ENCODE measurements at regions not wholly inside any gene's neighbourhood (a gene's known extent, or its start where the extent isn't known, plus 50 kb on each side); places are given as distances from the start of the nearest gene placed in this dataset.

DNA sequence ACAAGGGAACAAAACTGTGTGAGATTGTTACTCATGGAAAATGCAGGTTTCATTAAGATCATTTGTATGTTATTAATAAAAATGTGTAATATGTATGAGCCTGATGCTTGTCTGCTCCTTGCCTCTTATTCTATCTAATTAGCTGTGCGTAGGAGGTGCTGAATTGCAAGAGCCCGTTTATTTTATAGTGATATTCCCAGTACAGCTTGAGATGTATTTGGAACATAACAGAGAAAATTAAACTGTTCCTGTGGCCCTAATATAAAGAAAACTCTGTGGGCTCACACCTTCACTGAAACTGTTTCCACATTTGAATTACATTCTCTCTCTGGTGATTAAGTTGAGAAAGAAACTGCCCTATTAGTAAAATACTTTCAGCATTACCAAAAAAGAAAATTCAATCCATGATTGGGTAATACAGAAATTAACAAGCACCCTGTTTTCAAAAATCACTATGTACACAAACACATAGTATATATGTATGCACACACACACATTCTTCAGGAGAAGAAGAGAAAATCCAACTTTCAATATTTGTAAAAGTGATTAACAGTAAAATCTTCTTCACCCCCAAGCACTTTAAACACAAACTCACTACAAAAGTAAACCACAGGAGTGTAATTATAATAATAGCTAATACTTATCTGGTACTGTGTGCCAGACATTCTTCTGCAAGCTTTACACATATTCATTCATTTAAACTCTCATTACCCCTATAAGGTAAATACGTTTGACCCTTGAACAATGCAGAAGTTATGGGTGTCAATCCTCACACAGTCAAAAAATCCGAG, 233.2 kb downstream of the PHLDA1 start:
- Histone ChIP-seq H3K36me3 (ENCODE audit: control insufficient read depth in 4 of 4, insufficient read depth in 3 of 4, low read depth in 1 of 4, low read length in 3 of 4) (no peaks in the 10 kb centered on the region), H3K4me1 (ENCODE audit: control insufficient read depth in 4 of 4, insufficient read depth in 4 of 4, low read length in 3 of 4) (no peaks in the 10 kb centered on the region), H3K9ac (ENCODE audit: low read depth in 1 of 2, low read length in 2 of 2) (no peak overlapping the region), H3K4me3 (ENCODE audit: low read depth in 1 of 3, low read length in 3 of 3) (no peak overlapping the region), H3K9me3 (ENCODE audit: control insufficient read depth in 4 of 4, low read length in 3 of 4) (no peaks in the 10 kb centered on the region), H3K27me3 (ENCODE audit: control insufficient read depth in 4 of 4, insufficient read depth in 4 of 4, low read length in 3 of 4) (no peaks in the 10 kb centered on the region), H3K27ac (ENCODE audit: low read depth in 1 of 2, low read length in 2 of 2) (no peak overlapping the region)
- no peak for DNase-seq (ENCODE audit: low spot score)
- 81% methylated on average over 4 of the region's 4 CpGs for WGBS
- TF ChIP-seq NR2F2 (IDR thresholded peaks at IDR 0.05): no peak
- TF ChIP-seq JUND (IDR thresholded peaks at IDR 0.05): no peak
- TF ChIP-seq, protein P1, sequence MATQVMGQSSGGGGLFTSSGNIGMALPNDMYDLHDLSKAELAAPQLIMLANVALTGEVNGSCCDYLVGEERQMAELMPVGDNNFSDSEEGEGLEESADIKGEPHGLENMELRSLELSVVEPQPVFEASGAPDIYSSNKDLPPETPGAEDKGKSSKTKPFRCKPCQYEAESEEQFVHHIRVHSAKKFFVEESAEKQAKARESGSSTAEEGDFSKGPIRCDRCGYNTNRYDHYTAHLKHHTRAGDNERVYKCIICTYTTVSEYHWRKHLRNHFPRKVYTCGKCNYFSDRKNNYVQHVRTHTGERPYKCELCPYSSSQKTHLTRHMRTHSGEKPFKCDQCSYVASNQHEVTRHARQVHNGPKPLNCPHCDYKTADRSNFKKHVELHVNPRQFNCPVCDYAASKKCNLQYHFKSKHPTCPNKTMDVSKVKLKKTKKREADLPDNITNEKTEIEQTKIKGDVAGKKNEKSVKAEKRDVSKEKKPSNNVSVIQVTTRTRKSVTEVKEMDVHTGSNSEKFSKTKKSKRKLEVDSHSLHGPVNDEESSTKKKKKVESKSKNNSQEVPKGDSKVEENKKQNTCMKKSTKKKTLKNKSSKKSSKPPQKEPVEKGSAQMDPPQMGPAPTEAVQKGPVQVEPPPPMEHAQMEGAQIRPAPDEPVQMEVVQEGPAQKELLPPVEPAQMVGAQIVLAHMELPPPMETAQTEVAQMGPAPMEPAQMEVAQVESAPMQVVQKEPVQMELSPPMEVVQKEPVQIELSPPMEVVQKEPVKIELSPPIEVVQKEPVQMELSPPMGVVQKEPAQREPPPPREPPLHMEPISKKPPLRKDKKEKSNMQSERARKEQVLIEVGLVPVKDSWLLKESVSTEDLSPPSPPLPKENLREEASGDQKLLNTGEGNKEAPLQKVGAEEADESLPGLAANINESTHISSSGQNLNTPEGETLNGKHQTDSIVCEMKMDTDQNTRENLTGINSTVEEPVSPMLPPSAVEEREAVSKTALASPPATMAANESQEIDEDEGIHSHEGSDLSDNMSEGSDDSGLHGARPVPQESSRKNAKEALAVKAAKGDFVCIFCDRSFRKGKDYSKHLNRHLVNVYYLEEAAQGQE (IDR thresholded peaks at IDR 0.05): no peak
- no peak for TF ChIP-seq RXRA (IDR thresholded peaks at IDR 0.05)
- no peak for TF ChIP-seq EGR1 (IDR thresholded peaks at IDR 0.05; ENCODE audit: low read depth in 2 of 2)
- no peak for TF ChIP-seq GABPA (IDR thresholded peaks at IDR 0.05 in 1 of 2, conservative IDR thresholded peaks at IDR 0.05 in 1 of 2)
- no peak for TF ChIP-seq FOXA2 (IDR thresholded peaks at IDR 0.05)
- TF ChIP-seq TAF1 (conservative IDR thresholded peaks at IDR 0.05): no peak
- TF ChIP-seq, protein P2, sequence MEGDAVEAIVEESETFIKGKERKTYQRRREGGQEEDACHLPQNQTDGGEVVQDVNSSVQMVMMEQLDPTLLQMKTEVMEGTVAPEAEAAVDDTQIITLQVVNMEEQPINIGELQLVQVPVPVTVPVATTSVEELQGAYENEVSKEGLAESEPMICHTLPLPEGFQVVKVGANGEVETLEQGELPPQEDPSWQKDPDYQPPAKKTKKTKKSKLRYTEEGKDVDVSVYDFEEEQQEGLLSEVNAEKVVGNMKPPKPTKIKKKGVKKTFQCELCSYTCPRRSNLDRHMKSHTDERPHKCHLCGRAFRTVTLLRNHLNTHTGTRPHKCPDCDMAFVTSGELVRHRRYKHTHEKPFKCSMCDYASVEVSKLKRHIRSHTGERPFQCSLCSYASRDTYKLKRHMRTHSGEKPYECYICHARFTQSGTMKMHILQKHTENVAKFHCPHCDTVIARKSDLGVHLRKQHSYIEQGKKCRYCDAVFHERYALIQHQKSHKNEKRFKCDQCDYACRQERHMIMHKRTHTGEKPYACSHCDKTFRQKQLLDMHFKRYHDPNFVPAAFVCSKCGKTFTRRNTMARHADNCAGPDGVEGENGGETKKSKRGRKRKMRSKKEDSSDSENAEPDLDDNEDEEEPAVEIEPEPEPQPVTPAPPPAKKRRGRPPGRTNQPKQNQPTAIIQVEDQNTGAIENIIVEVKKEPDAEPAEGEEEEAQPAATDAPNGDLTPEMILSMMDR (IDR thresholded peaks at IDR 0.05; ENCODE audit: low read depth, low read length, missing input control): no peak
- no peak for TF ChIP-seq YY1 (IDR thresholded peaks at IDR 0.05)
- TF ChIP-seq, protein P3, sequence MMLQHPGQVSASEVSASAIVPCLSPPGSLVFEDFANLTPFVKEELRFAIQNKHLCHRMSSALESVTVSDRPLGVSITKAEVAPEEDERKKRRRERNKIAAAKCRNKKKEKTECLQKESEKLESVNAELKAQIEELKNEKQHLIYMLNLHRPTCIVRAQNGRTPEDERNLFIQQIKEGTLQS (IDR thresholded peaks at IDR 0.05): no peak
- TF ChIP-seq RAD21 (IDR thresholded peaks at IDR 0.05): no peak
- no peak for TF ChIP-seq FOXA1 (IDR thresholded peaks at IDR 0.05)
- TF ChIP-seq HNF4G (IDR thresholded peaks at IDR 0.05): no peak

DNA sequence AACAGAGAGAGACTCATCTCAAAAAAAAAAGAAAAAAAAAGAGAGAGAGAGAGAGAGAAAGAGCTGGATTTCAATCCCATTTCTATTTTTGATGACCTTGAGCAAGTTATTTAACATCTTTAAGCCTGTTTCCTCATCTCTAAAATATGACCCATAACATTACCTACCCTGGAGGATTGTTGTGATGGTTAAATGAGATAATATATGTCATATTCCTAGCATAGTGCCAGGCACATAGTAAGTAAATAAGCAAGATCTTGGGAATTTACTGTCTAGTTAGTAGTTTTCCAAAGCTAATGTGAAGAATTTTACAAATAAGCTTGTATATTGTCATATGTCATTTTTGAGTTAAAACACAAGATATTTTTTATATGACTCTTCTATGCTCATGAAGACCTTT, 236.5 kb downstream of the PHLDA1 start:
- Histone ChIP-seq H3K27me3 (ENCODE audit: control insufficient read depth in 4 of 4, insufficient read depth in 4 of 4, low read length in 3 of 4) (no peaks in the 10 kb centered on the region), H3K9me3 (ENCODE audit: control insufficient read depth in 4 of 4, low read length in 3 of 4) (no peaks in the 10 kb centered on the region), H3K36me3 (ENCODE audit: control insufficient read depth in 4 of 4, insufficient read depth in 3 of 4, low read depth in 1 of 4, low read length in 3 of 4) (no peaks in the 10 kb centered on the region), H3K27ac (ENCODE audit: low read depth in 1 of 2, low read length in 2 of 2) (no peak overlapping the region), H3K9ac (ENCODE audit: low read depth in 1 of 2, low read length in 2 of 2) (no peak overlapping the region), H3K4me3 (ENCODE audit: low read depth in 1 of 3, low read length in 3 of 3) (no peak overlapping the region), H3K4me1 (ENCODE audit: control insufficient read depth in 4 of 4, insufficient read depth in 4 of 4, low read length in 3 of 4) (no peaks in the 10 kb centered on the region)
- DNase-seq (ENCODE audit: low spot score): no peak
- TF ChIP-seq, protein P4, sequence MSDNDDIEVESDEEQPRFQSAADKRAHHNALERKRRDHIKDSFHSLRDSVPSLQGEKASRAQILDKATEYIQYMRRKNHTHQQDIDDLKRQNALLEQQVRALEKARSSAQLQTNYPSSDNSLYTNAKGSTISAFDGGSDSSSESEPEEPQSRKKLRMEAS (IDR thresholded peaks at IDR 0.05): no peak
- TF ChIP-seq, protein P1 (IDR thresholded peaks at IDR 0.05): no peak
- TF ChIP-seq JUND (IDR thresholded peaks at IDR 0.05) (no peak), HNF4G (IDR thresholded peaks at IDR 0.05) (no peak), FOXA2 (IDR thresholded peaks at IDR 0.05) (no peak), RAD21 (IDR thresholded peaks at IDR 0.05) (no peak), YY1 (IDR thresholded peaks at IDR 0.05) (no peak)
- TF ChIP-seq, protein P2 (IDR thresholded peaks at IDR 0.05; ENCODE audit: low read depth, low read length, missing input control): no peak
- TF ChIP-seq, protein P5, sequence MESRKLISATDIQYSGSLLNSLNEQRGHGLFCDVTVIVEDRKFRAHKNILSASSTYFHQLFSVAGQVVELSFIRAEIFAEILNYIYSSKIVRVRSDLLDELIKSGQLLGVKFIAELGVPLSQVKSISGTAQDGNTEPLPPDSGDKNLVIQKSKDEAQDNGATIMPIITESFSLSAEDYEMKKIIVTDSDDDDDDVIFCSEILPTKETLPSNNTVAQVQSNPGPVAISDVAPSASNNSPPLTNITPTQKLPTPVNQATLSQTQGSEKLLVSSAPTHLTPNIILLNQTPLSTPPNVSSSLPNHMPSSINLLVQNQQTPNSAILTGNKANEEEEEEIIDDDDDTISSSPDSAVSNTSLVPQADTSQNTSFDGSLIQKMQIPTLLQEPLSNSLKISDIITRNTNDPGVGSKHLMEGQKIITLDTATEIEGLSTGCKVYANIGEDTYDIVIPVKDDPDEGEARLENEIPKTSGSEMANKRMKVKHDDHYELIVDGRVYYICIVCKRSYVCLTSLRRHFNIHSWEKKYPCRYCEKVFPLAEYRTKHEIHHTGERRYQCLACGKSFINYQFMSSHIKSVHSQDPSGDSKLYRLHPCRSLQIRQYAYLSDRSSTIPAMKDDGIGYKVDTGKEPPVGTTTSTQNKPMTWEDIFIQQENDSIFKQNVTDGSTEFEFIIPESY (IDR thresholded peaks at IDR 0.05): no peak
- TF ChIP-seq, protein P3 (IDR thresholded peaks at IDR 0.05): no peak

Data from liver (tissue), 8 donors.